IMR-90 (cell line): ENCODE measurements at regions not wholly inside any gene's neighbourhood (a gene's known extent, or its start where the extent isn't known, plus 50 kb on each side); places are given as distances from the start of the nearest gene placed in this dataset.

Source experiments
- ATAC-seq: fragments of 200-7000 bp; cut with Tn5 transposase; 2 replicates; pipeline ENCODE4 v1.9.1; 2020; ENCODE audit warnings: low read depth, mild to moderate bottlenecking, moderate library complexity
- BruUV-seq: library from RNA; stranded (reverse); fragments of 400-500 nt; replicated peaks from 2 replicates; lab custom pipeline; 2021; lab: Mats Ljungman, UMichigan
- CTCF ChIA-PET: fragments of 300-600 bp; formaldehyde crosslinking; extraction: SDS; loops from one replicate; lab custom pipeline; 2021; ENCODE audit warnings: antibody characterized with exemption; lab: Yijun Ruan, JAX
- POLR2A ChIA-PET: fragments of 300-600 bp; sonication (Branson Sonifier 250); formaldehyde crosslinking; loops from one replicate; lab custom pipeline; 2022; ENCODE audit warnings: antibody characterized with exemption; ENCODE audit not compliant: unreplicated experiment; lab: Charles Lee
- DNase-seq: peaks from one replicate; pipeline ENCODE4 v3.0.0; 2013
- H2AFZ ChIP-seq: replicated peaks from 2 replicates; pipeline ENCODE3; 2013; ENCODE audit warnings: low read length, mild to moderate bottlenecking; ENCODE audit not compliant: poor library complexity
- H2AK5ac ChIP-seq: 2 replicates; pipeline ENCODE4 v1.6.1; 2013; ENCODE audit warnings: low read depth, low read length, inconsistent platforms
- H2AK9ac ChIP-seq: replicated peaks from 2 replicates; pipeline ENCODE3; 2013; ENCODE audit warnings: mild to moderate bottlenecking, low read depth, low read length, moderate library complexity; ENCODE audit not compliant: poor library complexity
- H2BK120ac ChIP-seq: 2 replicates; pipeline ENCODE4 v1.6.1; 2013; ENCODE audit warnings: low read depth, low read length, inconsistent platforms
- H2BK15ac ChIP-seq: 3 replicates; pipeline ENCODE4 v1.6.1; 2013; ENCODE audit warnings: low read depth, low read length, inconsistent platforms
- H2BK20ac ChIP-seq: 2 replicates; pipeline ENCODE4 v1.6.1; 2013; ENCODE audit warnings: low read depth, mild to moderate bottlenecking, inconsistent platforms, low read length, moderate library complexity
- H2BK5ac ChIP-seq: 2 replicates; pipeline ENCODE4 v1.6.1; 2013; ENCODE audit warnings: mild to moderate bottlenecking, low read depth, low read length, inconsistent platforms; ENCODE audit not compliant: poor library complexity, severe bottlenecking
- H3K14ac ChIP-seq: replicated peaks from 2 replicates; pipeline ENCODE4 v1.6.1; 2013; ENCODE audit warnings: low read depth, low read length, inconsistent platforms
- H3K18ac ChIP-seq: 2 replicates; pipeline ENCODE4 v1.6.1; 2013; ENCODE audit warnings: low read depth, low read length, control low read depth
- H3K23ac ChIP-seq: 2 replicates; pipeline ENCODE4 v1.6.1; 2013; ENCODE audit warnings: low read depth, low read length, inconsistent platforms
- H3K27ac ChIP-seq: 2 replicates; pipeline ENCODE4 v1.5.1; 2013; ENCODE audit warnings: mild to moderate bottlenecking, control low read depth, low read length; ENCODE audit not compliant: insufficient read depth
- H3K27me3 ChIP-seq: 2 replicates; pipeline ENCODE4 v1.6.1; 2013; ENCODE audit warnings: low read length; ENCODE audit not compliant: control insufficient read depth, insufficient read depth
- H3K36me3 ChIP-seq: 2 replicates; pipeline ENCODE4 v1.6.1; 2013; ENCODE audit warnings: low read length, mixed read lengths; ENCODE audit not compliant: control insufficient read depth, insufficient read depth
- H3K4ac ChIP-seq: 2 replicates; pipeline ENCODE4 v1.6.1; 2013; ENCODE audit warnings: low read depth, low read length, inconsistent platforms
- H3K4me1 ChIP-seq: 2 replicates; pipeline ENCODE4 v1.6.1; 2013; ENCODE audit warnings: low read length, mixed read lengths; ENCODE audit not compliant: control insufficient read depth, insufficient read depth
- H3K4me2 ChIP-seq: 2 replicates; pipeline ENCODE4 v1.6.1; 2013; ENCODE audit warnings: low read depth, mild to moderate bottlenecking, control low read depth, low read length, moderate library complexity
- H3K4me3 ChIP-seq: 2 replicates; pipeline ENCODE4 v1.5.1; 2013; ENCODE audit warnings: low read depth, mild to moderate bottlenecking, control low read depth, low read length, moderate library complexity; ENCODE audit not compliant: insufficient read depth
- H3K56ac ChIP-seq: 2 replicates; pipeline ENCODE4 v1.6.1; 2013; ENCODE audit warnings: low read length, inconsistent platforms; ENCODE audit not compliant: insufficient read depth; ENCODE audit errors: extremely low read depth
- H3K79me1 ChIP-seq, 2 experiments: 2 replicates each; pipeline ENCODE4 v1.6.1; 2013; ENCODE audit warnings: low read length in 2 of 2, inconsistent platforms in 1 of 2, low read depth in 1 of 2
- H3K9ac ChIP-seq: 2 replicates; pipeline ENCODE4 v1.6.1; 2013; ENCODE audit warnings: low read depth, low read length, control low read depth
- H3K9me1 ChIP-seq: 2 replicates; pipeline ENCODE4 v1.6.1; 2013; ENCODE audit warnings: low read length, inconsistent platforms; ENCODE audit not compliant: insufficient read depth
- H3K9me3 ChIP-seq: 2 replicates; pipeline ENCODE4 v1.6.1; 2013; ENCODE audit warnings: low read length; ENCODE audit not compliant: control insufficient read depth, insufficient read depth
- H4K20me1 ChIP-seq: 2 replicates; pipeline ENCODE4 v1.6.1; 2013; ENCODE audit warnings: low read length, inconsistent platforms; ENCODE audit not compliant: insufficient read depth
- H4K5ac ChIP-seq: 2 replicates; pipeline ENCODE4 v1.6.1; 2013; ENCODE audit warnings: mild to moderate bottlenecking, low read depth, low read length, control low read depth
- H4K8ac ChIP-seq, 2 experiments: 2 replicates each; pipeline ENCODE4 v1.6.1; 2013; ENCODE audit warnings: low read depth in 2 of 2, low read length in 2 of 2, control low read depth in 1 of 2, inconsistent platforms in 1 of 2
- H4K91ac ChIP-seq: 2 replicates; pipeline ENCODE4 v1.6.1; 2013; ENCODE audit warnings: low read depth, low read length, inconsistent platforms; ENCODE audit not compliant: insufficient read depth
- BHLHE40 ChIP-seq: fragments of 150-350 bp; IDR thresholded peaks from 2 replicates; pipeline ENCODE4 v1.6.1; 2016; ENCODE audit warnings: mild to moderate bottlenecking, low read depth, low read length
- CEBPB ChIP-seq: IDR thresholded peaks from 2 replicates; pipeline ENCODE4 v1.6.1; 2012; ENCODE audit warnings: low read depth, low read length, improper control_type of control experiment
- FOS ChIP-seq: fragments of 150-350 bp; IDR thresholded peaks from 2 replicates; pipeline ENCODE4 v1.6.1; 2016; ENCODE audit warnings: low read depth, low read length
- MAFK ChIP-seq: IDR thresholded peaks from 2 replicates; pipeline ENCODE4 v1.6.1; 2012; ENCODE audit warnings: low read depth, low read length, improper control_type of control experiment
- MAZ ChIP-seq: IDR thresholded peaks from 2 replicates; pipeline ENCODE4 v1.6.1; 2012; ENCODE audit warnings: low read depth, mild to moderate bottlenecking, low read length, improper control_type of control experiment, moderate library complexity, borderline replicate concordance
- MXI1 ChIP-seq: IDR thresholded peaks from 2 replicates; pipeline ENCODE4 v1.6.1; 2012; ENCODE audit warnings: low read depth, mild to moderate bottlenecking, low read length, moderate library complexity, borderline replicate concordance
- RAD21 ChIP-seq: IDR thresholded peaks from 2 replicates; pipeline ENCODE4 v1.6.1; 2012; ENCODE audit warnings: low read length, improper control_type of control experiment
- RCOR1 ChIP-seq: IDR thresholded peaks from 2 replicates; pipeline ENCODE4 v1.6.1; 2012; ENCODE audit warnings: mild to moderate bottlenecking, low read length, improper control_type of control experiment; ENCODE audit not compliant: insufficient replicate concordance
- SMC3 ChIP-seq: fragments of 150-350 bp; IDR thresholded peaks from 2 replicates; pipeline ENCODE4 v1.6.1; 2016; ENCODE audit warnings: low read depth, mild to moderate bottlenecking, antibody characterized with exemption, low read length, moderate library complexity
- WGBS, 2 experiments: methylation state at CpG; one replicate each; pipeline versions ENCODE4 v1.1.5 to v1.1.7; 2013; ENCODE audit warnings: missing lambda C conversion rate in 2 of 2; ENCODE audit not compliant: insufficient read length in 1 of 2; ENCODE audit errors: extremely low coverage in 2 of 2; 5-methylcytosine and 5-hydroxymethylcytosine counted together
- dilution Hi-C: fragments of 300-500 bp; cut with HindIII; formaldehyde crosslinking; loops from one replicate; pipeline ENCODE4 v1.14.3; 2018; ENCODE audit warnings: low sequenced_read_pairs; ENCODE audit not compliant: unreplicated experiment
- in situ Hi-C: fragments of 300-500 bp; cut with MboI; formaldehyde crosslinking; loops from 3 replicates; pipeline ENCODE4 v1.14.3; 2019; ENCODE audit warnings: low sequenced_read_pairs, inconsistent platforms, mixed read lengths
- intact Hi-C: fragments of 100-400 bp; cut with micrococcal nuclease; formaldehyde crosslinking; loops from 2 replicates; pipeline ENCODE4 v1.10.0; 2022
- TF ChIP-seq, protein P1 (sequence below): fragments of 150-350 bp; IDR thresholded peaks from 2 replicates; pipeline ENCODE4 v1.6.1; 2016; ENCODE audit warnings: low read depth, mild to moderate bottlenecking, low read length, moderate library complexity, borderline replicate concordance
- TF ChIP-seq, protein P2 (sequence below): conservative IDR thresholded peaks from 2 replicates; pipeline ENCODE4 v1.5.1; 2012; ENCODE audit warnings: mild to moderate bottlenecking, low read depth, low read length, improper control_type of control experiment
- TF ChIP-seq, protein P3 (sequence below): fragments of 150-350 bp; IDR thresholded peaks from 2 replicates; pipeline ENCODE4 v1.6.1; 2017; ENCODE audit warnings: mild to moderate bottlenecking, antibody characterized with exemption, low read length, low read depth

DNA sequence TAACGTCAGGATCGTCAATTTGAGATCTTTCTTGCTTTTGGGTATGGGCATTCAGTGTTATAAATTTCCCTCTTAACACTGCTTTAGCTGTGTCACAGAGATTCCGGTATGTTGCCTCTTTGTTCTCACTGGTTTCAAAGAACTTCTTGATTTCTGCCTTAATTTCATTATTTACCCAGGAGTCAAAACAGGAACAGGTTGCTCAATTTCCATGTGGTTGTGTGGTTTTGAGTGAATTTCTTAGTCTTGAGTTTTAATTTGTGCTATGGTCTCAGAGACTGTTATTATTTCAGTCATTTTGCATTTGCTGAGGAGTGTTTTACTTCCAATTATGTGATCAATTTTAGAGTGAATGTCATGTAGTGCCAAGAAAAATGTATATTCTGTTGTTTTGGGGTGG is 153.1 kb downstream of the PCDH17 start:
- Histone ChIP-seq H3K14ac (no peak overlapping the region), H3K79me1 (no peaks in the 10 kb centered on the region), H4K8ac (no peak overlapping the region), H2BK15ac (no peak overlapping the region), H3K36me3 (no peaks in the 10 kb centered on the region), H3K56ac (no peak overlapping the region), H3K27me3 (no peaks in the 10 kb centered on the region), H3K9ac (no peak overlapping the region), H3K23ac (no peak overlapping the region), H3K18ac (no peak overlapping the region), H4K20me1 (no peaks in the 10 kb centered on the region), H2AK9ac (no peak overlapping the region), H3K4ac (no peak overlapping the region), H3K27ac (no peak overlapping the region), H2BK120ac (no peak overlapping the region), H3K4me1 (no peaks in the 10 kb centered on the region), H3K9me1 (no peaks in the 10 kb centered on the region), H2BK5ac (no peak overlapping the region), H2AK5ac (no peak overlapping the region), H4K5ac (no peak overlapping the region), H4K91ac (no peak overlapping the region), H3K4me3 (no peak overlapping the region), H2BK20ac (no peak overlapping the region), H3K4me2 (no peak overlapping the region), H2AFZ (no peak overlapping the region), H3K9me3 (peaks cover 9% of the 10 kb centered on the region; the same call in 1 of the 2 replicates)
- in situ Hi-C loops = no loop called here
- CTCF ChIA-PET = no interaction called here
- BruUV-seq = no TSS peak
- WGBS, 2 experiments = no CpG with 5 or more reads among the region's 3 CpGs
- ATAC-seq = no peak
- intact Hi-C loops = no loop called here
- dilution Hi-C loops = no loop called here
- TF ChIP-seq FOS = no peak
- no peak for TF ChIP-seq RAD21
- TF ChIP-seq, protein P1, sequence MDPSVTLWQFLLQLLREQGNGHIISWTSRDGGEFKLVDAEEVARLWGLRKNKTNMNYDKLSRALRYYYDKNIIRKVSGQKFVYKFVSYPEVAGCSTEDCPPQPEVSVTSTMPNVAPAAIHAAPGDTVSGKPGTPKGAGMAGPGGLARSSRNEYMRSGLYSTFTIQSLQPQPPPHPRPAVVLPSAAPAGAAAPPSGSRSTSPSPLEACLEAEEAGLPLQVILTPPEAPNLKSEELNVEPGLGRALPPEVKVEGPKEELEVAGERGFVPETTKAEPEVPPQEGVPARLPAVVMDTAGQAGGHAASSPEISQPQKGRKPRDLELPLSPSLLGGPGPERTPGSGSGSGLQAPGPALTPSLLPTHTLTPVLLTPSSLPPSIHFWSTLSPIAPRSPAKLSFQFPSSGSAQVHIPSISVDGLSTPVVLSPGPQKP = no peak
- TF ChIP-seq, protein P2, sequence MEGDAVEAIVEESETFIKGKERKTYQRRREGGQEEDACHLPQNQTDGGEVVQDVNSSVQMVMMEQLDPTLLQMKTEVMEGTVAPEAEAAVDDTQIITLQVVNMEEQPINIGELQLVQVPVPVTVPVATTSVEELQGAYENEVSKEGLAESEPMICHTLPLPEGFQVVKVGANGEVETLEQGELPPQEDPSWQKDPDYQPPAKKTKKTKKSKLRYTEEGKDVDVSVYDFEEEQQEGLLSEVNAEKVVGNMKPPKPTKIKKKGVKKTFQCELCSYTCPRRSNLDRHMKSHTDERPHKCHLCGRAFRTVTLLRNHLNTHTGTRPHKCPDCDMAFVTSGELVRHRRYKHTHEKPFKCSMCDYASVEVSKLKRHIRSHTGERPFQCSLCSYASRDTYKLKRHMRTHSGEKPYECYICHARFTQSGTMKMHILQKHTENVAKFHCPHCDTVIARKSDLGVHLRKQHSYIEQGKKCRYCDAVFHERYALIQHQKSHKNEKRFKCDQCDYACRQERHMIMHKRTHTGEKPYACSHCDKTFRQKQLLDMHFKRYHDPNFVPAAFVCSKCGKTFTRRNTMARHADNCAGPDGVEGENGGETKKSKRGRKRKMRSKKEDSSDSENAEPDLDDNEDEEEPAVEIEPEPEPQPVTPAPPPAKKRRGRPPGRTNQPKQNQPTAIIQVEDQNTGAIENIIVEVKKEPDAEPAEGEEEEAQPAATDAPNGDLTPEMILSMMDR = no peak
- TF ChIP-seq RCOR1 = no peak
- no peak for TF ChIP-seq MAFK
- no peak for TF ChIP-seq SMC3
- no peak for TF ChIP-seq MAZ
- no peak for TF ChIP-seq CEBPB
- TF ChIP-seq, protein P3, sequence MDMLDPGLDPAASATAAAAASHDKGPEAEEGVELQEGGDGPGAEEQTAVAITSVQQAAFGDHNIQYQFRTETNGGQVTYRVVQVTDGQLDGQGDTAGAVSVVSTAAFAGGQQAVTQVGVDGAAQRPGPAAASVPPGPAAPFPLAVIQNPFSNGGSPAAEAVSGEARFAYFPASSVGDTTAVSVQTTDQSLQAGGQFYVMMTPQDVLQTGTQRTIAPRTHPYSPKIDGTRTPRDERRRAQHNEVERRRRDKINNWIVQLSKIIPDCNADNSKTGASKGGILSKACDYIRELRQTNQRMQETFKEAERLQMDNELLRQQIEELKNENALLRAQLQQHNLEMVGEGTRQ = no peak
- no peak for TF ChIP-seq MXI1
- TF ChIP-seq BHLHE40 = no peak
- POLR2A ChIA-PET = no interaction called here
- no peak for DNase-seq
